ENCODE measurements at regions not wholly inside any gene's neighbourhood (a gene's known extent, or its start where the extent isn't known, plus 50 kb on each side); places are given as distances from the start of the nearest gene placed in this dataset.
"Not testable (repeated sequence)": the region's sequence is repeated elsewhere in the genome, so short reads cannot be mapped to it uniquely, and the experiment has no call there.

- no peak for DNase-seq
These were observed 210.3 kb downstream of the SREK1 start for GRCh38 chr5:66354422-66354821.

- no peak for DNase-seq
These were observed 212.0 kb downstream of the SREK1 start for GRCh38 chr5:66356011-66356565.

GRCh38 chr5:66358741-66359140 is 214.6 kb downstream of the SREK1 start:
- no peak for DNase-seq

GRCh38 chr5:66361070-66361469 is 217.0 kb downstream of the SREK1 start:
- no peak for DNase-seq

GRCh38 chr5:66362046-66362445 is 217.9 kb downstream of the SREK1 start:
- no peak for DNase-seq

GRCh38 chr5:66362687-66363086 is 218.6 kb downstream of the SREK1 start:
- no peak for DNase-seq

GRCh38 chr5:66363097-66363496 is 219.0 kb downstream of the SREK1 start:
- DNase-seq: no peak

GRCh38 chr5:66364186-66364585 is 220.1 kb downstream of the SREK1 start:
- no peak for DNase-seq

- no peak for DNase-seq
These were observed 221.9 kb downstream of the SREK1 start for GRCh38 chr5:66365981-66366380.

- no peak for DNase-seq
These were observed 223.9 kb downstream of the SREK1 start for GRCh38 chr5:66367814-66368541.

GRCh38 chr5:66368811-66369210 is 224.7 kb downstream of the SREK1 start:
- no peak for DNase-seq

GRCh38 chr5:66377747-66378146 is 218.4 kb upstream of the MAST4 start:
- DNase-seq: no peak

GRCh38 chr5:66378407-66378806 is 217.8 kb upstream of the MAST4 start:
- no peak for DNase-seq

- no peak for DNase-seq
These were observed 214.0 kb upstream of the MAST4 start for GRCh38 chr5:66382152-66382551.

- DNase-seq: not testable (repeated sequence)
These were observed 191.0 kb upstream of the MAST4 start for GRCh38 chr5:66405145-66405544.

- no peak for DNase-seq
These were observed 189.3 kb upstream of the MAST4 start for GRCh38 chr5:66406761-66407336.

- DNase-seq: no peak
These were observed 188.4 kb upstream of the MAST4 start for GRCh38 chr5:66407765-66408164.

- no peak for DNase-seq
These were observed 187.6 kb upstream of the MAST4 start for GRCh38 chr5:66408576-66408975.

- no peak for DNase-seq
These were observed 186.1 kb upstream of the MAST4 start for GRCh38 chr5:66410122-66410521.

GRCh38 chr5:66411701-66412100 is 184.5 kb upstream of the MAST4 start:
- DNase-seq: no peak

- DNase-seq: no peak
These were observed 182.3 kb upstream of the MAST4 start for GRCh38 chr5:66413931-66414330.

- DNase-seq: no peak
These were observed 181.0 kb upstream of the MAST4 start for GRCh38 chr5:66415208-66415607.

GRCh38 chr5:66416698-66417097 is 179.5 kb upstream of the MAST4 start:
- DNase-seq: no peak

GRCh38 chr5:66417781-66418180 is 178.4 kb upstream of the MAST4 start:
- DNase-seq: no peak

GRCh38 chr5:66423484-66423883 is 172.7 kb upstream of the MAST4 start:
- no peak for DNase-seq
